Fibroblast of skin of left biceps (primary cell): ENCODE measurements at regions not wholly inside any gene's neighbourhood (a gene's known extent, or its start where the extent isn't known, plus 50 kb on each side); places are given as distances from the start of the nearest gene placed in this dataset.

Experiments used
- DNase-seq, 2 experiments: peaks; one replicate each; pipeline ENCODE4 v3.0.0-alpha.2; 2013; ENCODE audit warnings: low read depth in 2 of 2

GRCh38 chrX:98362630-98363029 lies 1478.9 kb downstream of the RPA4 start:
- DNase-seq, result no peak

DNA sequence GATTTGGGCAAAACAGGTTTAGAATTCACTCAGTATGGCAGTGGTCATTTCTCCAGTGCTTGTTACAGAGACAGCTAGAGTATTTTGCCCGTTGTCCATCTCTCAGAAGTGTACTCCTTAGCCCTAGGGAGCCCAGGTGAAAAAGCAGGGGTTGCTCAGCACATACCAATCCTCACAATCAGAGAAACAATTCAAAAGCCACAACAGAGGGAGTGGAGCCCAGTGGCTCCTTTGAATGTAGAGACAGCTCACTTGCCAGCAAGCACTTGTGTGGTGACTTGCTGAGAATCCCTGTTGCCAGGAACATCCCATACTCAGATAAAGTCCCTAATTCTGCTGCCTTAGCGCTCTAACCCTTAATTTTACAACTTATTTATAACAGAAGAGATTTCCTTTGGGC lies 1488.3 kb downstream of the RPA4 start:
- no peak for DNase-seq

DNA sequence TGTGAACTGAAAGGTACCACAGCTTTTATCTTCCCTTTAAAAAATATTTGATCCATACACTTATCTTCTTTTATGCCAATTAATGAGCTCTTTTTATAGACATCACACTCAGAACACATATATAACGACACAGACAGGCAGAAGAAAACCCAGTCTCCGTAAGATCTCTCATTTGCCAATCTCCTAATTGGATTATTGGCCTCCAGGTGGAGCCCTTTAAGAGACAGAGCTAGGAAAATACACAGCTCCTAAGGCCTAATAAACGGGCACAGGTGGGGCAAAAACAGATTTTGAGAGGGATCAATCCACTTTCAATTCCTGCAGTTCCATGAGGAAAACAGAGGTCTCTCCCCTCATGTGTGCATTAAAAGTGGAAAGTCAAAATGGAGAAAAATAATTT lies 1495.4 kb downstream of the RPA4 start:
- DNase-seq, result no peak

DNA sequence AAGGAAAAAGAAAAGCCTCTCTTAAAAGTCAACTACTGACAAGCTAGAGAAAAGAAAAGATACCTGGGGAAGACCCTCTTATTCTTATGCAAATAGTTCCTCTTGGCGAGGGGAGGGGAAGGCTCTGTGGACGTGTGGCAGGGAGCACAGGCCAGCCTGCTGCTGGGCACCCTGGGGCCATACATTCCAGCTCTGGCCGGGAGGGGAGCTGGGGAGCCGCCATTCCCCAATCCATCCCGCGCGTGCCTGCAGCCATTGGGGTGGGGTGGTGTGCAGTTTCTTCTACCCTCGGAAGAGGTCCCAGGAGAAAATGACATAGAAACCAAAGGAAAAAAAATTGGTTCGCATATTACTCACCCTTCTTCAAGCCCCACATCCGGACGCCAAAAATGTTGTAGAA lies 1496.4 kb downstream of the RPA4 start:
- DNase-seq, result no peak

DNA sequence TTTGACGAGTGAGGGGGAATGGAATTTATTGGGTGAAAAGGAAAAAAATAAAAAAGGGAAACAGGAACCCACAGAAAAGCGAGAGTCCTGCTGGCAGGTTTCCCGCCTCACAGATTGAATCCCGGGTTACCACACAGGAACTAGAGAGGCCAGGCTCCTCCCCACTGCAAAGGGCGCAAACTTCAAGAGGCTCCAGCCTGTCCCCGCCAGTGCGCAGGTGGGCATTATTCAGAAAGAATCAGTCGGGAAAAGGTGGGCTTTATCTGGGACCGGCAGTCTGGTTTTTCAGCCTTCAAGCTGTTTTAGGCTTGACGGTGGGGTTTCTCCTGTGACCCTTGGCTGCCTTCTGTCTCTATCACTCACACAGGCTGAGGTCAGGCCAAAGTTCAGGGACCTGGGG lies 1496.8 kb downstream of the RPA4 start:
- no peak for DNase-seq

DNA sequence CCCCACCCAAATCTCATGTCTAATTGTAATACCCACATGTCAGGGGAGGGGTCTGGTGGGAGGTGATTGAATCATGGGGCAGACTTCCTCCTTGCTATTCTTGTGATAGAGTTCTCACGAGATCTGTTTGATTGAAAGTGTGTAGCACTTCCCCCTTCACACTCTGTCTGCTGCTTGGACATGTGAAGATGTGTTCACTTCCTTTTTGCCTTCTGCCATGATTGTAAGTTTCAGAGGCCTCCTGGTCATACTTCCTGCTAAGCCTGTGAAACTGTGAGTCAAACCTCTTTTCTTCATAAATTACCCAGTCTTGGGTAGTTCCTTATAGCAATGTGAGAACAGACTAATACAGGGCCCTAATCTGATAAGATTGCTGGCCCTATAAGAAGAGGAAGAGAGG lies 1514.8 kb downstream of the RPA4 start:
- no peak for DNase-seq

GRCh38 chrX:98405376-98405775 lies 1521.7 kb downstream of the RPA4 start:
- DNase-seq, result no peak

- DNase-seq, result no peak
Measured at GRCh38 chrX:98407584-98407983, 1523.9 kb downstream of the RPA4 start.

DNA sequence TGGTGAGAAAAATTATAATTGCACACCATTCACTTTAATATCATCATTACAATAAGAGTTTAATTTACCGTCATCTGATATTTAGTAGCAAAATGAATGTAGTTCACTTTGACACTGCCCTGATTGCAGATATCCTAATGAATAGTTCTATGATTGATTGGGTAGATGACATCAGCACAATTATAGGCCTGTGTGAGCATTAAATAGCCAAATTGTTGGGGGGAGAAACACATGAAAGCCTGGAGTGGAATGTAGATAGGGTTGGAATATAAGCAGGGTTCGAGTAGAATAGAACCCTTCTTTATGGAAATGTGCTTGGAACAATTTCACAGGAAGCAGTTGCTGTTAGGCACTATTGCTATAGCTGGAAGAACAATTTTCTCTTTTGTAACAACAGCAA lies 1526.2 kb downstream of the RPA4 start:
- no peak for DNase-seq

DNA sequence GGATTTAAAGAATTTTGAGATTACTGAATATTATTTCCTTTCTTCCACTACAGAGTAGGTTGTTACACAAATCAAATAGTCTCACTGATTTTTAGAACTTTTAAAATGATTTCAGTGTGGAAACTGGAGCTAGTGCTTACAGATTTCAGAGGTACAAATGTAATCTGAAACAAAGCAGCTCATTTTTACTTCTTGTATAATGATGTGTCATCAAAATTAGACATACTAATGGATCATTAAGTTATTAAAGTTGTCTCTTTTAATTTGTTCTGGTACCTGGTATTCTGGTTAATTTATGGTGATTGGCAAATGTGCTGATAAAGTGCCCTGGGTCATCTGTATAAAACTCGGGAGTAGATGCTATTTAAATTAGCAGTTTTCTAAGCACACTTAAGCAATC lies 1528.3 kb downstream of the RPA4 start:
- no peak for DNase-seq

- no peak for DNase-seq
Measured at GRCh38 chrX:98422536-98422935, 1538.8 kb downstream of the RPA4 start.

- DNase-seq, result no peak
Measured at GRCh38 chrX:98432413-98432812, 1548.7 kb downstream of the RPA4 start.

- no peak for DNase-seq
Measured at GRCh38 chrX:98448524-98448923, 1564.8 kb downstream of the RPA4 start.

- DNase-seq, result no peak
Measured at GRCh38 chrX:98452456-98452855, 1568.7 kb downstream of the RPA4 start.

- no peak for DNase-seq
Measured at GRCh38 chrX:98459669-98460068, 1576.0 kb downstream of the RPA4 start.

- DNase-seq, result no peak
Measured at GRCh38 chrX:98480606-98481005, 1596.9 kb downstream of the RPA4 start.

DNA sequence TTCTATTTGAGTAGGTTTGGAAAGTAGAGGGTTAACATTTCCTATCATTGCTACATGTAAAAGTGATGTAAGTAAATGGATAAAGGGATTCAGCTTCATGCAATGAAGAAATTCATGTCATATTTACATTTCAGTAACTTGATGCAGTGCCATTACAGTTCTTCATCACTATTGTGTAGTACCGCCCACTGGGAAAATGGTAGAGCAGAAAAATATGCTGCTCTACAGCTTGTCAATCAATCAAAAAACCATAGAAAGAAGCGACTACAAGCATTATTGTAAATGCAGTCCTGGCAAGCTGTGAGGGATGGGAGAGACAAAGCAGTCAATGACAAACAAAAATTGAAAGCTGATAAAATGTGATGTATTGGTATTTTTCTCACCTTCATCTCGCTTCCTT lies 1597.9 kb downstream of the RPA4 start:
- no peak for DNase-seq

DNA sequence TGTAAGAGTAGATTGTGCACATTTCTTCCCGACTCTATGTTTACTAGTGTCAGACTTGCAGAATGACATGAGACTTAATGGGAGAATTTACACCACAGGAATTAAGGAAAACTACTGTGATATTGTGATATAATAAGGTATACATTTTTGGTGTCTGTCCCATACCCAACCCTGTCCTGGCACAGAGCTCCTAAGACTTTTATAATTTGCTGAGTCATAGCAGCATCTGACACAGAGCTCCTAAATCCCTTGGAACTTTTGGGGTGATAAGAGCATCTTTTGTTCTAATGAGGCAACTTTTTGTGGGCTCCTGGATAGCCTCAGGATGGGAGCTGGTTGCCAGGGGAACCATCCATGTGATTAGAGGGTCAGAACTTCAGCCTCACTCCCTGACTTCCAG lies 1607.0 kb downstream of the RPA4 start:
- DNase-seq, result no peak

DNA sequence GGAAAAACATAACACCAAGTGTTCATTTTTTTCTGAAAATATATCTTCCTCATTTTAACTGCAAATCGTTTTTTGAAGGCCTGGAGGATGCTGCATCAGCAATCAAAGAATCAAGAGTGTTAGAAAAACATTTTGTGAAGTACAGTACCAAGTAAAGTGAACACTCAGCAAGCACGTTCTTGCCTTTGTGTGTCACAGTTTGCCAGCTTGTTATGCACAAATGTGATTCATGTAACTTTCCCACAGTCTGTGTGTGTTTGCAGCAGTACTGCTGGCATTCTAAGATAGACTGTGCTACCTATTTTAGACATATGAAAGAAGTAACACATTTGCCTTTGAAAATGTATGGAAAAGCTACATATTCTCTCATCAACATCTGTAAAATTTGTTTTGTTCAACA lies 1617.7 kb downstream of the RPA4 start:
- DNase-seq, result no peak

- no peak for DNase-seq
Measured at GRCh38 chrX:98506907-98507306, 1623.2 kb downstream of the RPA4 start.

DNA sequence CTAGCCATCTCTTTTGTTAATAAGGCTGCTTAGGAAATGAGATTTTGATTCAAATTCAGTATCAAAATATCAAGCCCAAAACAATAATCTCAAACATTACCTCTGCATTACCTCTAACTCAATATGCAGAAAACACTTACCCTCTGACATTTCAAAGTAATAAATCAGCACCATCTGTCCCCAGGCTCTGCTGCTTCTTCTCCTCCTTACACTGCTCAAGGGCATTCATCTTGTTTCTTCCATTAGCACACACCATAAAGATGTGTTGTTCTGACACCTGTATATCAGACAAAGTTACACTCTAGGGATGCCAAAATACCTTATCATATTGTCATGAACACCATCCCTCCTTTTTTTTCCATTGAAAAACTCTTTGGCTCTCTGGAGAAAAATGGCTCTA lies 1630.3 kb downstream of the RPA4 start:
- DNase-seq, result no peak

GRCh38 chrX:98516120-98516519 lies 1632.4 kb downstream of the RPA4 start:
- no peak for DNase-seq

- DNase-seq, result no peak
Measured at GRCh38 chrX:98523026-98523425, 1639.3 kb downstream of the RPA4 start.

DNA sequence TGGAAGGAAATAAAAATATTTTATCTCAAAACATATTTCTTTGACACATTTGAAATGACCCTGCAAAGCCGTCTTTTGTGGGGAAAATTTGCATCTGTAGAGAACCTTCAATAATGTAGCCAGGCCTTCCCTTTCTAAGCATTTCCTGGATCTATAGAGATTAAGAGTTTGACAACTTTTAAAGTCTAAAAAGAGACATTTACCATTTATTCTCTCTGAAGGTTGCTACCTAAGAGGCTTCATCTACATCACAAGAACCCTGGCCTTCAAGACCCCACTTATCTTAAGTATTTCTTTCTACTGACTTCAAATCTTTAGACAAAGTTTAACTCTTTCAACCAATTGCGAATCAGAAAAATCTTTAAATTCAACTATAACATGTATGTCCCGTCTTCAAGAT lies 1639.8 kb downstream of the RPA4 start:
- DNase-seq, result no peak

DNA sequence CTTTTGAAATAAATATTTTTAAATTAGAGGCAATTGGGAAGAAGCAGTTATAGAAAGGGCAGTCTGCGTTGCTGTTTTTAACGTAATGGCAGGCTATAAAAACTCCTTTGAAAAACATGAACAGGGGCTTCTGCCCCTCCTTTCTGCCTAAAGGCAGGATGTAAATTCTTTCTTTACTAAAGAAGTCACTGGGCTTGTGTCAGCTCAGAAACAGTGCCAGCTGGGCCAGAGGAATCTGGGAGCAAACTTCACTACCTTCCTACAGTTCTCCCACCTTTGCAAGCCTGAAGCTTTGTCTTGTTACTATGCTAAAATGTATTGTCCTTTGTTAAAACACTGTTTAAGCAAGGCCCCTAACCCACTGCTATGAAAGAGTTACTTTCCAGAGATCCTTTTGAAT lies 1664.8 kb downstream of the RPA4 start:
- no peak for DNase-seq
